Stomach (tissue), 4 donors: ENCODE measurements at regions not wholly inside any gene's neighbourhood (a gene's known extent, or its start where the extent isn't known, plus 50 kb on each side); places are given as distances from the start of the nearest gene placed in this dataset.

Experiments
- CTCF ChIP-seq, 7 experiments: fragments of 450-650 bp in 4 of 7; fragments of 200-600 bp in 3 of 7; sonication (generic) in 3 of 7; IDR thresholded peaks; one replicate each; pipeline ENCODE4 v1.5.1; 2016 to 2019; ENCODE audit warnings: antibody characterized with exemption in 7 of 7, control low read depth in 2 of 7, mild to moderate bottlenecking in 1 of 7
- POLR2AphosphoS5 ChIP-seq, 3 donors: sonication (generic); formaldehyde crosslinking; IDR thresholded peaks; one replicate each; pipeline ENCODE4 v1.6.1; 2016; ENCODE audit warnings: antibody characterized with exemption in 3 of 3

DNA sequence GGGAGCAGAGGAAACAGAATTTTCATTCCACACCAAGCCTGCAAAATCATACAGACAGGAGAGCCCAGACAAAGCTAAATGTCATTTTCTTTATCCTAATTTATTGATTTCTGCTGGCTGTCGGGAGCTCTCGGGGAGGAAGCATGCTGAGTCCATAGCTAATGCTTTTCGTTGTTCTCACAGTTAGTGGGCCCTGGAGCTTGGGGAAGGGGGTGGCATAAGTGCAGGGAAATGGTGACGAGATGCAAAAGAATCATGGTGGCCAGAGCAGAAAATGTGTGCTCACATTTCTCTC is 202.4 kb downstream of the TOMM20 start:
- TF ChIP-seq CTCF (IDR thresholded peaks at IDR 0.05), result no peak
- no peak for TF ChIP-seq POLR2AphosphoS5 (IDR thresholded peaks at IDR 0.05)
